ENCODE measurements at regions not wholly inside any gene's neighbourhood (a gene's known extent, or its start where the extent isn't known, plus 50 kb on each side); places are given as distances from the start of the nearest gene placed in this dataset.

- no peak for DNase-seq
Measured at GRCh38 chr4:108324450-108324849, 155.7 kb upstream of the LEF1 start.

DNA sequence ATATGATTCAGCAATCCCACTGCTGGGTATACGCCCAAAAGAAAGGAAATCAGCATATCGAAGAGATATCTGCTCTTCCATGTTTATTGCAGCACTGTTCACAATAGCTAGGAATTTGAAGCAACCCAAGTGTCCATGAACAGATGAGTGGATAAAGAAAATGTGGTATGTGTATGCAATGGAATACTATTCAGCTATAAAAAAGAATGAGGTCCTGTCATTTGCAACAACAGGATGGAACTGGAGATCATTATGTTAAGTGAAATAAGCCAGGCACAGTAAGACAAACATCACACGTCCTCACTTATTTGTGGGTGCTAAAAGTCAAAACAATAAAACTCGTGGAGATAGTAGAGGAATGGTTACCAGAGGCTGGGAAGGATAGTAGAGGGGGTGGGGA is 153.8 kb upstream of the LEF1 start:
- no peak for DNase-seq

DNA sequence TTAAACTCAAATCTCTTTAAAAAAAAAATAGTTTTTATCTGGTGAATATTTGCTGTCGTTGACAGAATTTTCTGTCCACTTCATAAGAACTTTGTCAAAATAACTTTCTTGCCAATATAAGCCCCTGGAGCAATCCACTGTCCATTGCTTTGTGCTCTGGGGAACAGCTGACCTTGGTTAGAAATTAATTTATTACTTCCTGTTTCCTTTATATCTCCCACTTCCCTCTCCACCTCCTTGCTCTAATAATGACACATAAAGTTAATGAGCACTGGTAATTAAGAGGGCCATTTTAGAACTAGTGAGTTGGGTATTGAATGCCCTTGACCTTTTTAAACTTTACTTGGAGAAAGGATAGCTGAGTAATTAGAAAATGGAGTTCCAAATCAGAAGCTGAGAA is 151.3 kb upstream of the LEF1 start:
- DNase-seq: no peak

- DNase-seq: no peak
Measured at GRCh38 chr4:108317377-108317776, 148.6 kb upstream of the LEF1 start.

DNA sequence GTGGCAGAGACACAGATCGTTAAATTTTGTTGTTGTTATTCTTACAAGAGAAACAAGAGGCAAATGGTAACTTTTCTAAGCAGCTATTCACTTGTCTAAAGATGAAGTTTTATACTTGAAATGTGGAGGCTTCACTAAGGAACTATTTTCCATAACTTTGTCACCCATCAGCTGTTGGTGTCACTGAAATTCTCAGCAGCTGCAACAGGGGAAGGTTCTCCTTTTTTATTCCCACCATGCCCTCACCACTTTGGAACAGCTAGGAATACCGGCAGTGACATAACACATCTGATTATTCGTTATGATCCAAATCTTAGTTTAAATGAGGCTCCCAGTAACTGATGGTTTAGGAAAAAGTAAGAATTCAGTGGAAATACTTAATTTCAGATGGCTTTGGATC is 147.0 kb upstream of the LEF1 start:
- DNase-seq: no peak

DNA sequence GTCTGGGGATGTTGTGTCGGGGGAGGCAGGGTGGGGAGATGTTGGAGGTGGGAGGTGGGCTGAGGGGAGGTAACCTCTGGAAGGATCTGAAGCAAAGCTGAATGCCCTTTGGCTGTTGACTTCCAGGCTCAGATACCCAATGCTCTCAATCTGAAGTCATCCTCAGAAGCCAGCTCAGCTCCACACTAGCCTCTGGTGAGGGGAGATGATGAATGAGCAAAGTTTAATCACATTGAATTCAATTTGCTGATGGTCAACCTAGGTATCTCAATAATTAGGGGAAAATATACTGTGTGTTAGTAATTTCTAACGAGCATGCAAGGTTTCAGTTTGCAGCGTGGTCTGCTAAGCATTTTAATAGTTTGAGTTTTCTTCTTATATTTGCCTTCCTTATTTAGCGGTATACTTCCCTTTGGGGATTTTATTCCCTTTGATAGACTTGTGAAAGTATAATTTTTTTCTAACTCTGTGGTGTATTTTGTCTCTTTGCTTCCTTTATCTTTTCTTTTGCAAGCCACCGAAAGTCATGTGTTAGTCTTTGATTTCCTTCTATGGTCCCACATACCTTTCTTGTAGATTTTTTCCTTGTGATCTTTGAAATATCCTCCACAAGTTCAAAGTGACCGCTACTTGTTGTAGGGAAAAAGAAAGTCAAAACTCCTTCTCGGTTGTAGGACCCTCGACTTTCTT is 146.3 kb upstream of the LEF1 start:
- DNase-seq: no peak

DNA sequence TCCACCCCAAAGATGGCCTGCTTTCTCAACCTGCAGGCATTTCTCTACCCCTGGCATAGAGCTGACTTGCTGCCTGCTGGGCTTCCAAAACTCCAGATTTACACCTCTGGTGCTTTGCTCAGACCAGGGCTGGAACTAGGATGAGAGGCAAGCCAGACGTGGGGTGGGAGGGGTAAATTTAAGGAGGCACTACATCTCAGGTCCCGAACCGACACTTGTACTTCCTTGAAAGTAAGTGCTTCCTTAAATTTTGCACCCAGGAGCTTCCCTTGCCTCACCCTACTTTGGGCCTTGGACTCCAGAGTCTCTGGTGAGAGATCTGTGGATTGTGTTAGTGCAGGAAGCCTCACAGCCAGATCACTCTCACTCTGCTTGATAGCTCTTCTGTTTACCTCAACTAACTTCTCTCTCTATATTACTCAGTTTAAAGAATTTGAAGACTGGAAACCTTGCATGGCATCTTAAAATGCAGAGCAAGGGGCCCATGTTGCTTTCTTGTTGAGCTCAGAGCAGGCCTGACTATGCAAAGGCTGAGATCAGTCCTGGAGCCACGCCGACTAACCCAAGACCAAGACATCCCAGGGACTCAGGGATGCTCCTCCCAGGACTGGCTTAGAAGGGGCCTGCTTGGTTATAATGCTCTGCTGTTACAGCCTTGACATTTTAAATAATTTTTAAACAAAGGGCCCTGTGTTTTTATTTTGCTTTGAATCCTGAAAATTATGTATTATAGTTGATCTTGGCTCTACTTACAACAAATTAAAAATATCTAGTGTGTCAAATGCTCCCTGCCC is 145.0 kb upstream of the LEF1 start:
- DNase-seq: no peak

DNA sequence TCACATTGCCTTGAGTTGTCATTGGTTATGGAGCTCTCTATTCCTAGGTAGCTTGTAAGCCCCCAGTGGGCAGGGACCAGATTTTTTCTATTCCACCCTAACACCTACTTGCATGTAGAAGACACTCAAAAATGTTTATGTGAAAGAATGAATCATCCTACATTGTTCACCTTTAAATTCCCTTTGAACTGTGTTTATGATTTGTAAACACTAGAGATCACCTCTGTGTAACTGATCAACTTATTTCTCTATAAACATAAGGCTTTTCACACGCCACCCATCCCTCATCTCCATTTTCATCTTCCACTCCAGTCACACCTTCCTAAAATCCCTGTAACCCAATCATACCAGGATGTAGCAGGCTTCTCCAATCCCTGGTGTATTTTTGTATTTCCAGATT is 142.6 kb upstream of the LEF1 start:
- no peak for DNase-seq

DNA sequence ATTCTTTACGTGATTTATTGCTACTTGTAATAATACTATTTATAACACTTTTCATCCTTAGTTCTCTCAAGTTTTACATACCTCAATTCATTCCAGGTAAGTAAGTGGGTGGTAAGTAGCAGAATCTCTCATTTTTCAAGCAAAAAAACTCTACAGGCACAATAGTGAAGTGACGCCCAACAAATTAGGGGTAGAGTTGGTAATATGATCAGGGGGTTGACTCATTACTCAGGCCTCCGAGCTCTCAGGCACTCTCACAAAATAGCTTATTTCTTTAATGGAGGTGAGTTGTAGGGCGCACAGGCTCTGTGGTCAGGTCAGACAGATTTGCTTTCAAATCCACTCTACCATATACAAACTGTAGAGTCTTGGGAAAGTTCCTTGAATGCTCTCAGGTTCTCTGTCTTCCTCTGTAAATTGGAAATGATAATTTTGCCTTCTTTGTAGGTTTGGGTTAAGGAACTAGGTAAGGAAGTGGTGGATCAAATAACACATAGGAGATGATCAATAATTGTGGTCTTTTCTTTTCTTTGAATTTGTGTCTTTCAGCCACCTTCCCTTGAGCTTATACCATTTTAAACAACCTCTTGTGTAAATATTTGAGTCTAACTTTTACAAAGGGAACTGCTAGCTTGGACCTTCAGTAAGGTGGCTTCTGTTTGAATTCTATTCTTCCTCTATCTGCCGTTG is 134.9 kb upstream of the LEF1 start:
- DNase-seq: no peak

- no peak for DNase-seq
Measured at GRCh38 chr4:108301545-108302251, 133.0 kb upstream of the LEF1 start.

- no peak for DNase-seq
Measured at GRCh38 chr4:108297605-108298004, 128.9 kb upstream of the LEF1 start.

DNA sequence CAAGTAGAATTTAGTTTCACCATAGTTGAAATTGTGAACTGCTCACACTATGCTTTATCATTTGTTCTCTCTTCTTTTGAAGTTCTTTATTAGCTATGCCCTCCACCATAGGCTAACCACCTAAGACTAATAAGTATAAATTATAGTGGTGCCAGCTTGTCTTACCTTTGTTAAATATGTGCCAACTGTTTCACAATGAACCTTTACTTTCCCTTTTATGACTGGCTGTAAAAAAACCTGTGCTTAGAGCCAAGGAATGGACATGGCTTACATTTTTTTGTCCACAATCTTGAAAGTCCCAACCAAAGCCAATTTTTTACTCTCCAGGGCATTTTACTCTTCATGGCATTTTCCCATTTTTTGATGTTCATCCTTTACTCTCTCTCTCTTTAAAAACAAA is 123.5 kb upstream of the LEF1 start:
- no peak for DNase-seq

- DNase-seq: no peak
Measured at GRCh38 chr4:108291137-108291536, 122.4 kb upstream of the LEF1 start.

GRCh38 chr4:108287834-108288413 is 119.2 kb upstream of the LEF1 start:
- no peak for DNase-seq

- no peak for DNase-seq
Measured at GRCh38 chr4:108280072-108280471, 111.3 kb upstream of the LEF1 start.

DNA sequence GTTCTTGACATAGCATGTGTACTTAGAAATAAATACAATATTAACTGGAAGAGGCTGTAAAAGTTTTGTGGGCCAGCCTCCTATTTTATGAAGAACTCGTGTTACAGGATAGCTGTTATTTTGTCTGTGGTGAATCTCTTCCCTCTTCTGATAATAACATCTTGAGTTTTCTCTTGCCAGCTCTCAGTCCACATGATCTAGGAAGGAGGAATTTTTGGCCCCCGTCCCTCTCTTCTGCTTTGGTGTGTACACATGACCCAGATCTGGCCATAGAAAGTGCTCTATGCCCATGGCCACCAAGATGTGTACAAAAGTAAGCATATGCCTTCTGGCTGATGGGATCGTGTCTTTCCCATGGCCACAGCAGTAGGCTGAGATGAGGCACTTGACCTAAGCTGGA is 108.0 kb upstream of the LEF1 start:
- DNase-seq: no peak

DNA sequence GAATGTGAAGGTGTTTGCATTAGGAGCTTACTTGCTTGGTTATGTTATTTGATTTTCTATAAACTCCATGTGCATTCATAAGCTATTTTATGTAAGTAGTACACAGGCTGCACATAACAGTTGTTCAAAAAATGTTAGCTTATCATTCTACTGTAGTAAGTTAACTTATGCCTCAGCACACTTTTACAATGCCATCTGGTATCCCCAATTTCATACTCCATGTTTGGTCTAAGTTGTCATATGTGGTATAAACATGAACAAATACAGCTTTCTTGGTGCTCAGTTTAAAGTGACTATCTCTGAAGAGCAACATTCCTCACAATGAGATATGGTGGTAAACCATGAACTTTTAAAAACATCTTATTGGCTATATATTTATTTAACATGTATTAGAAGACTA is 104.3 kb upstream of the LEF1 start:
- no peak for DNase-seq

- peak; percentile 13 for DNase-seq
Measured at GRCh38 chr4:108272561-108272960, 103.8 kb upstream of the LEF1 start.

GRCh38 chr4:108272046-108272445 is 103.3 kb upstream of the LEF1 start:
- no peak for DNase-seq

DNA sequence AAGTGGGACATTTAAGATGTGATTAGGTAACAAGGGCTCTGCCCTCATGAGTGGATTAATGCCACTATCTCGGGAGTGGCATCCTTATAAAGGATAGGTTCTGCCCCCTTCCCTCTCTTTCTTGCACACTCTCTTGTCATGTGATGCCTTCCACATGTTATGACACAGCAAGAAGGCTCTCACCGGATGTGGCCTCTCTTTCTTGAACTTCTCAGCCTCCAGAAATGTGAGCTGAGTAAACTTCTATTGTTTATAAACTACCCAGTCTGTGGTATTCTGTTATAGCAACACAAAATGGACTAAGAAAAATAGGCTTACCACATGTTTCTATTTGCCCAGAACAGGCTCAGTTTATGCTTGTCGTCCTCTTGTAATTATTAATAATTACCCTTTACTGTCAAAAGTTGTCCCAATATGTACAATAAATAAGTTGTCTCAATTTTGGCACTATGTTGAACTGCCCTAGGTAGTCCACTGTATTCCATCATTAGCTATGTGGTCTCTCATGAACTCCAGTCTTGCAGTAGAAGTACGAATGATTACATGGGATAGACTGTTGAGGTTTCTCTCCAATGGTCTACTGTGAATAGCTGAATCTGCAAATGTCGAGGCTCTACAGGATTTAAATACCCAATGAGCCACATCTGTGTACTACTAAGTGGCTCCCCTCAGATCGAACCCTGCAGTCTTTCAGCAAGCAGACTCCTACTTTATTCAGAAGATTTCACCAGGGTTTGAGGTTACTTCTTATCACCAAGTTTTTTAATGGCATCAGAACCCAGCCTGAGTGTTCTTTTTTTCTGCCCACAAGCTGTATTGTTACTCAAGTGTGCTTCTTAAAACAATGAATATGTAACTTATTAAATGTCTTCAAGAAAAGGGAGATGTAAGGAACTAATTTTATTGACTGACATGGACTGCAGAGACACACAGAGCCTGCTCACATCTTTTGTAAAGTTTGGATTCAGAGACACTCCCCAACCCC is 102.0 kb upstream of the LEF1 start:
- no peak for DNase-seq

DNA sequence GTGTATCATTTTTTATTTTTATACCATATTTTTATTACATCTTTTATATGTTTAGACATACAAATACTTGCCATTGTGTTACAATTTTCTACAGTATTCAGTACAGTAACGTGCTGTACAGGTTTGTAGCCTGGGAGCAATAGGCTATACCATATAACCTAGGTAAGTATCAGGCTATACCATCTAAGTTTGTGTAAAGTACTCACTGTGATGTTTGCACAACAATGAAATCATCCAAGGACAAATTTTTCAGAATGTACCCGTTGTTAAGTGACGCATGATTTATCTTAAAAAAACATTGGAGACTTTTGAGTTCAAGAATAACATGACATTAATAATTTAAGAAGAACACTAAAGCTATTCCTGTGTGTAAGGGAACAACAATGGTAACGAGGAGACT is 96.0 kb upstream of the LEF1 start:
- no peak for DNase-seq

DNA sequence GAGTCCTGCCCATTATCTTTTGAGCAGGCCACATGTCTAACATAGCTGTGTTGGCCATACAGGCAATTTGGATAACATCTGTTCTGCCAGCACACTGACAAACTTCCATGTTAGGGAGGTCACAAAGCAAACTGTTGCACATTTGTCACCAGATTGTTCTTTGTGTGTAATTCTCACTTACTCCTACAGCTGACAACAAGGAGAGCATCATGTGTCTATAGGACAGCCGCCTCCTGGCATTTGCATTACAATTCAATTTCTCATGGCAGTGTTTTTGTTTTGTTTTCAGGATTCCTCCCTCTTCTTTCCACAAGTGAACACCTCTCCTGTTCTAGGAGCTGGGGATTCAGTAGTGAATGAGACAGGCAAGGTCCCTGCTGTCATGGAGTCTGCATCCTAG is 94.3 kb upstream of the LEF1 start:
- no peak for DNase-seq

Measured in NCI-H1092 treated with DMSO at 0.1 percent for 48 hours (cell line).